Esophagus squamous epithelium (tissue), 4 donors: ENCODE measurements at regions not wholly inside any gene's neighbourhood (a gene's known extent, or its start where the extent isn't known, plus 50 kb on each side); places are given as distances from the start of the nearest gene placed in this dataset.

ENCODE experiments used
- POLR2A ChIP-seq, 4 donors: fragments of 450-650 bp; IDR thresholded peaks; one replicate each; pipeline ENCODE4 v1.6.1; 2017; ENCODE audit warnings: antibody characterized with exemption in 4 of 4, mild to moderate bottlenecking in 4 of 4, moderate library complexity in 3 of 4
- TF ChIP-seq, protein P1 (sequence below), 6 experiments: fragments of 450-650 bp in 4 of 6; fragments of 200-600 bp in 2 of 6; sonication (generic) in 2 of 6; IDR thresholded peaks; one replicate each; pipeline ENCODE4 v1.5.1; 2016 to 2019; ENCODE audit warnings: antibody characterized with exemption in 6 of 6, mild to moderate bottlenecking in 4 of 6, moderate library complexity in 4 of 6

DNA sequence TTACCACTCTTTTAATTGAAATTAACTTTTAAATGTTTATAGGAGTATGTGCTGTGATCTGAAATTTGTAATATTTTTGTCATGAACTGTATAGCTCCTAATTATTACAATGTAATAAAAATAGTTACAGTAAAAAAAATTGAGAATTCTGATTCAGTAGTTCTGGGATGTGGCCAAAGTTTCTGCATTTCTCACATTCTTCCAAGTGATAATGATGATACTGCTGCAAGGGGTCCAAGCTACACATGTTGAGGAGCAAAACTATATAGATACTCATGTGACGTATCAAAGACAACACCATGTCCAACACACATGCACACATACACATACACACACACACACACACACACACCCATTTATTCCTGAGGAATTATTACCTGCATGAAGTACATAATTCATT lies 71.0 kb upstream of the FAM83B start:
- no peak for TF ChIP-seq POLR2A (IDR thresholded peaks at IDR 0.05)
- TF ChIP-seq, protein P1, sequence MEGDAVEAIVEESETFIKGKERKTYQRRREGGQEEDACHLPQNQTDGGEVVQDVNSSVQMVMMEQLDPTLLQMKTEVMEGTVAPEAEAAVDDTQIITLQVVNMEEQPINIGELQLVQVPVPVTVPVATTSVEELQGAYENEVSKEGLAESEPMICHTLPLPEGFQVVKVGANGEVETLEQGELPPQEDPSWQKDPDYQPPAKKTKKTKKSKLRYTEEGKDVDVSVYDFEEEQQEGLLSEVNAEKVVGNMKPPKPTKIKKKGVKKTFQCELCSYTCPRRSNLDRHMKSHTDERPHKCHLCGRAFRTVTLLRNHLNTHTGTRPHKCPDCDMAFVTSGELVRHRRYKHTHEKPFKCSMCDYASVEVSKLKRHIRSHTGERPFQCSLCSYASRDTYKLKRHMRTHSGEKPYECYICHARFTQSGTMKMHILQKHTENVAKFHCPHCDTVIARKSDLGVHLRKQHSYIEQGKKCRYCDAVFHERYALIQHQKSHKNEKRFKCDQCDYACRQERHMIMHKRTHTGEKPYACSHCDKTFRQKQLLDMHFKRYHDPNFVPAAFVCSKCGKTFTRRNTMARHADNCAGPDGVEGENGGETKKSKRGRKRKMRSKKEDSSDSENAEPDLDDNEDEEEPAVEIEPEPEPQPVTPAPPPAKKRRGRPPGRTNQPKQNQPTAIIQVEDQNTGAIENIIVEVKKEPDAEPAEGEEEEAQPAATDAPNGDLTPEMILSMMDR (IDR thresholded peaks at IDR 0.05) = no peak
